GM08714 (cell line): ENCODE measurements at regions not wholly inside any gene's neighbourhood (a gene's known extent, or its start where the extent isn't known, plus 50 kb on each side); places are given as distances from the start of the nearest gene placed in this dataset.

ENCODE experiments used
- H3K4me3 ChIP-seq: fragments of 200-500 bp; sonication (Bioruptor generic); 2 replicates; pipeline ENCODE4 v1.5.1; 2014; ENCODE audit warnings: mild to moderate bottlenecking, low read length, inconsistent platforms
- ZNF274 ChIP-seq: IDR thresholded peaks from 2 replicates; pipeline ENCODE4 v1.6.1; 2012; ENCODE audit warnings: mild to moderate bottlenecking, low read depth, low read length

GRCh38 chr12:102567031-102567985, 86.9 kb upstream of the IGF1 start:
- no peak for TF ChIP-seq ZNF274
- H3K4me3 ChIP-seq, result no peak overlapping the region

GRCh38 chr12:102565555-102565954, 85.2 kb upstream of the IGF1 start:
- no peak for TF ChIP-seq ZNF274
- H3K4me3 ChIP-seq, result no peak overlapping the region

GRCh38 chr12:102564026-102564425, 83.7 kb upstream of the IGF1 start:
- H3K4me3 ChIP-seq, result no peak overlapping the region
- TF ChIP-seq ZNF274, result no peak

GRCh38 chr12:102562836-102563425, 82.6 kb upstream of the IGF1 start:
- no peak for TF ChIP-seq ZNF274
- no peak overlapping the region for H3K4me3 ChIP-seq

GRCh38 chr12:102551186-102551585, 70.8 kb upstream of the IGF1 start:
- no peak overlapping the region for H3K4me3 ChIP-seq
- TF ChIP-seq ZNF274, result no peak

- no peak overlapping the region for H3K4me3 ChIP-seq
- TF ChIP-seq ZNF274, result no peak
Observed at GRCh38 chr12:102549691-102550090, 69.3 kb upstream of the IGF1 start.

- no peak for TF ChIP-seq ZNF274
- H3K4me3 ChIP-seq, result no peak overlapping the region
Observed at GRCh38 chr12:102548543-102548942, 68.2 kb upstream of the IGF1 start.

GRCh38 chr12:102543494-102544485, 63.4 kb upstream of the IGF1 start:
- no peak for TF ChIP-seq ZNF274
- no peak overlapping the region for H3K4me3 ChIP-seq

- no peak overlapping the region for H3K4me3 ChIP-seq
- no peak for TF ChIP-seq ZNF274
Observed at GRCh38 chr12:102542816-102543440, 62.6 kb upstream of the IGF1 start.

- no peak for TF ChIP-seq ZNF274
- no peak overlapping the region for H3K4me3 ChIP-seq
Observed at GRCh38 chr12:102540815-102541385, 60.5 kb upstream of the IGF1 start.

GRCh38 chr12:102539651-102540553, 59.5 kb upstream of the IGF1 start:
- TF ChIP-seq ZNF274, result no peak
- H3K4me3 ChIP-seq, result no peak overlapping the region

GRCh38 chr12:102535306-102535705, 54.9 kb upstream of the IGF1 start:
- no peak overlapping the region for H3K4me3 ChIP-seq
- TF ChIP-seq ZNF274, result no peak
